ENCODE measurements at regions not wholly inside any gene's neighbourhood (a gene's known extent, or its start where the extent isn't known, plus 50 kb on each side); places are given as distances from the start of the nearest gene placed in this dataset.

DNA sequence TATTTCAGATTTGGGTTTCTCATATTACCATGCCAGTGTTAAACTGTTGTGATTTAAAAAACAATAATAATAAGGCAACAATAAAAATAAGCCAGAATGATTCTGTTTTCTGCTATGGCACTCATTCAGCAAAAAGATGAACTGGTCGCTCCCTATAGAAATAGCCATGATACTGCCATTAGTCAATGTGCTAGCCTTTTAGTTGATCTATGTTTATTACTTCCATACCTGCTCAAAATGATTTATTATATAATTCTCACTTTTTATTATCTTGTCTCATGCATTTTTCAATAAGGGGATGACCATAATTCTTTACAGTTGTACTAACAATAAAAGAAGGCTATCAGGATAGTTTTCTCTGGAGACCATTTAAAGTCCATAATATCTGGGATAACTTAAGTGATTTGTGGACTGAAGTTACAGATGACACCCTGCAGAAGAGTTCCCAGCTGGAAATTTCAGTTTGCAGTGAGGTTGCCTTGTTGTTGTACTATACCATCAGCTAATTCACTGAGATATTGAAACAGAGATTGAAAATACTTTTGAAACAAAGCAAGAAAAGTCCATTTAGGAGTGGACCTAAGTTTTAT, 334.3 kb downstream of the GABRB2 start:
- no peaks in the 10 kb centered on the region for H3K9me3 ChIP-seq (ENCODE audit: low read depth)
- H3K4me3 ChIP-seq, result no peak overlapping the region
- no peak overlapping the region for H3K27ac ChIP-seq
- no peaks in the 10 kb centered on the region for H3K4me1 ChIP-seq (ENCODE audit: low read depth)
- no peak for DNase-seq (ENCODE audit: low read depth in 1 of 2, low spot score in 1 of 2)
- no peaks in the 10 kb centered on the region for H3K27me3 ChIP-seq
- TF ChIP-seq, protein P1, sequence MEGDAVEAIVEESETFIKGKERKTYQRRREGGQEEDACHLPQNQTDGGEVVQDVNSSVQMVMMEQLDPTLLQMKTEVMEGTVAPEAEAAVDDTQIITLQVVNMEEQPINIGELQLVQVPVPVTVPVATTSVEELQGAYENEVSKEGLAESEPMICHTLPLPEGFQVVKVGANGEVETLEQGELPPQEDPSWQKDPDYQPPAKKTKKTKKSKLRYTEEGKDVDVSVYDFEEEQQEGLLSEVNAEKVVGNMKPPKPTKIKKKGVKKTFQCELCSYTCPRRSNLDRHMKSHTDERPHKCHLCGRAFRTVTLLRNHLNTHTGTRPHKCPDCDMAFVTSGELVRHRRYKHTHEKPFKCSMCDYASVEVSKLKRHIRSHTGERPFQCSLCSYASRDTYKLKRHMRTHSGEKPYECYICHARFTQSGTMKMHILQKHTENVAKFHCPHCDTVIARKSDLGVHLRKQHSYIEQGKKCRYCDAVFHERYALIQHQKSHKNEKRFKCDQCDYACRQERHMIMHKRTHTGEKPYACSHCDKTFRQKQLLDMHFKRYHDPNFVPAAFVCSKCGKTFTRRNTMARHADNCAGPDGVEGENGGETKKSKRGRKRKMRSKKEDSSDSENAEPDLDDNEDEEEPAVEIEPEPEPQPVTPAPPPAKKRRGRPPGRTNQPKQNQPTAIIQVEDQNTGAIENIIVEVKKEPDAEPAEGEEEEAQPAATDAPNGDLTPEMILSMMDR (IDR thresholded peaks at IDR 0.05; ENCODE audit: low read depth, low read length), result no peak
- H3K36me3 ChIP-seq, result no peaks in the 10 kb centered on the region

DNA sequence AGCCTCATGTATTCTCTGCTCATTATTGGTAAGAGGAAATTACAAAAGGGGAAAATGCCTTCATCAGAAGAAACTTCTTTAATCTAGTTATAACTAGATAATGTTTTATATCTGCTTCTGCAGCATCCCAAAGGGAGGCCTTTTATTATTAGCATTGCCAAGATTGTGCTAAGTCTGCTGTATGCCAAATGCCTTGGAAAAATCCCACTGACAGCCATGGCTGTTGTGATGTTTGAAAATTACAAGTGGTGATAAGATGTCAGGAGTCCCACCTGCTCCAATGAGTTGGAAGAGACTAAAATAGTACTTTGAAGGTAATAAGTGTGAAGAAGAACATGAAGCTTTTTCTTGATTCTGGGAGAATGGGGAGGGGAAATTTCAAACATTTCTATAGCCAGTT, 345.0 kb downstream of the GABRB2 start:
- Histone ChIP-seq H3K27ac (no peak overlapping the region), H3K27me3 (no peaks in the 10 kb centered on the region), H3K9me3 (ENCODE audit: low read depth) (no peaks in the 10 kb centered on the region), H3K36me3 (no peaks in the 10 kb centered on the region), H3K4me1 (ENCODE audit: low read depth) (peaks cover 7% of the 10 kb centered on the region), H3K4me3 (no peak overlapping the region)
- TF ChIP-seq, protein P1 (IDR thresholded peaks at IDR 0.05; ENCODE audit: low read depth, low read length), result no peak
- DNase-seq (ENCODE audit: low read depth in 1 of 2, low spot score in 1 of 2), result no peak

DNA sequence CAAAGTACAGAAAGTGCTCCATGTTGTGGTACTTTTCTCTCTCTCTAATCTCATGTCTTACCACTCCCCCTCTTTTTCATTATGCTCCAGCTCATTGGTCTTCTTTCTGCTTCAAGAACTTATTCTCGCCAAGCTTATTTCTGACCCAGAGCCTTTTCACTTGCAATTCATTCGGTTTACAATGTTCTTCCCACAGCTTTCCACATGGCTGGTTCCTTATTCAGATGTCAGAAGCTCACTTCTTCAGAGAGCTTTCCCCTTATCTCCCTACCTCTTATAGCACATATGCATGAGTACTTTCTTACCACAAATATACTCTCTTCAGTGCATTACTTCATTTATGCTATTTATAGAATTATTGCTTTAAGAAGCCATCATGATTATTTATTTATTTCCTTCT, 338.8 kb upstream of the ATP10B start:
- Histone ChIP-seq H3K27me3 (no peaks in the 10 kb centered on the region), H3K27ac (no peak overlapping the region), H3K4me3 (no peak overlapping the region), H3K36me3 (no peaks in the 10 kb centered on the region), H3K9me3 (ENCODE audit: low read depth) (no peaks in the 10 kb centered on the region), H3K4me1 (ENCODE audit: low read depth) (no peaks in the 10 kb centered on the region)
- no peak for DNase-seq (ENCODE audit: low read depth in 1 of 2, low spot score in 1 of 2)
- TF ChIP-seq, protein P1 (IDR thresholded peaks at IDR 0.05; ENCODE audit: low read depth, low read length), result no peak

DNA sequence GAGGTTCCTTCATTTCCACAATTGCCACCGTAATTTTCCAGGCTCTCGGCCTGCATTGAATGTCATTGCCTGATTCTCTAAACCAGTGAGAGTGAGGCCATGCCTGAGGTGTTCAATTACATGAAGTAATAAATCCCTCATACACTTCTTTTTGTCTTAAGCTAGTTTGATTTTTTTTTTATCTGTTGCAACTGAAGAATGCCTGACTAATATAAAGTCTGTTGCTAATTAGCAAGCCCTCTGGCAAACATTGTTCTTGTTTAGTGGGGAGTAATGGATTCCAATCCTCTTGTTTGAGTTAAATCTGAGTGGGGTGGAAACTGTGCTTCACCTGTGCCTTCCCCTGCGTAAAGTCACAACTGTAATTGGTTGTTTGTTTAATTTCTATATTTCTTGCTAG, 338.1 kb upstream of the ATP10B start:
- no peaks in the 10 kb centered on the region for H3K36me3 ChIP-seq
- no peak overlapping the region for H3K27ac ChIP-seq
- H3K9me3 ChIP-seq (ENCODE audit: low read depth), result no peaks in the 10 kb centered on the region
- no peak for DNase-seq (ENCODE audit: low read depth in 1 of 2, low spot score in 1 of 2)
- H3K27me3 ChIP-seq, result no peaks in the 10 kb centered on the region
- no peak overlapping the region for H3K4me3 ChIP-seq
- H3K4me1 ChIP-seq (ENCODE audit: low read depth), result no peaks in the 10 kb centered on the region
- TF ChIP-seq, protein P1 (IDR thresholded peaks at IDR 0.05; ENCODE audit: low read depth, low read length), result no peak

DNA sequence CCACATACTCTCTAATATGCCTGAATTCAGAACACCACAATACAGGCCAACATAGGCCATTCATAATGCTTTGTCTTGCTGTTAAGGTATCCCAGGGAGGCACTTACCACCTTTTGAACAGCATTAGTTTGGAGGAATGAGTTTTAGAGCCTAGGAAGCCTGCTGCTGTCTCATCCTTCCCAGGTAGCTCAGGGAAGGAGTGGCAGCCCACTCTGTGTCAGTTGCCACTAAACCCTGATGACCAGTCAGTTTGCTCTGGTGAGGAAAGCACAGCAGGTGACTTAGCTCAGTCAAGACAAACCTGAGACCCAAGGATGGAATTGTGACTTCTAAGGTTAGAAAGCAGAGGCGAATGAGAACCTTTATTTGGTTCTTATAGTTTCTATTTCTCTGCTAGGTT, 337.4 kb upstream of the ATP10B start:
- H3K4me3 ChIP-seq, result no peak overlapping the region

More for the DNA sequence above, 337.4 kb upstream of the ATP10B start:
- TF ChIP-seq, protein P1 (IDR thresholded peaks at IDR 0.05; ENCODE audit: low read depth, low read length), result no peak
- H3K4me1 ChIP-seq (ENCODE audit: low read depth), result no peaks in the 10 kb centered on the region
- H3K27ac ChIP-seq, result no peak overlapping the region
- H3K27me3 ChIP-seq, result no peaks in the 10 kb centered on the region
- no peaks in the 10 kb centered on the region for H3K36me3 ChIP-seq
- H3K9me3 ChIP-seq (ENCODE audit: low read depth), result no peaks in the 10 kb centered on the region
- DNase-seq (ENCODE audit: low read depth in 1 of 2, low spot score in 1 of 2), result no peak
